HEK293 (cell line): ENCODE measurements at regions not wholly inside any gene's neighbourhood (a gene's known extent, or its start where the extent isn't known, plus 50 kb on each side); places are given as distances from the start of the nearest gene placed in this dataset.
A peak's percentile ranks its signal among the peaks of the same experiment; 100 is the strongest.

Experiments used
- CTCF ChIA-PET: fragments of 350-600 bp; formaldehyde crosslinking; extraction: SDS; loops from one replicate; lab custom pipeline; 2021; ENCODE audit warnings: antibody characterized with exemption; lab: Yijun Ruan, JAX
- POLR2A ChIA-PET: fragments of 300-600 bp; formaldehyde crosslinking; extraction: SDS; loops from one replicate; lab custom pipeline; 2020; ENCODE audit warnings: antibody characterized with exemption, inconsistent platforms; lab: Yijun Ruan, JAX
- H3K27ac ChIP-seq: fragments of 200-500 bp; sonication (Bioruptor generic); 2 replicates; pipeline ENCODE4 v1.5.1; 2014; ENCODE audit warnings: low read depth, low read length, control low read depth, inconsistent platforms; ENCODE audit errors: extremely low read depth
- H3K36me3 ChIP-seq, 2 experiments: fragments of 200-500 bp in 1 of 2; sonication (Bioruptor generic) in 1 of 2; 1 replicate in 1 of 2; 2 replicates in 1 of 2; pipeline ENCODE4 v1.5.1; 2014 to 2017; ENCODE audit warnings: inconsistent platforms in 2 of 2, low read length in 2 of 2; ENCODE audit not compliant: control insufficient read depth in 2 of 2, insufficient read depth in 1 of 2
- H3K4me1 ChIP-seq: fragments of 200-500 bp; sonication (Bioruptor generic); 2 replicates; pipeline ENCODE4 v1.5.1; 2014; ENCODE audit warnings: mild to moderate bottlenecking, low read length, inconsistent platforms; ENCODE audit not compliant: control insufficient read depth, insufficient read depth
- H3K4me3 ChIP-seq: 2 replicates; pipeline ENCODE4 v1.5.1; 2011; ENCODE audit warnings: low read depth, mild to moderate bottlenecking, control low read depth, low read length, moderate library complexity
- H3K9me3 ChIP-seq: fragments of 200-500 bp; sonication (Bioruptor generic); 2 replicates; pipeline ENCODE4 v1.5.1; 2014; ENCODE audit warnings: low read depth, low read length, inconsistent platforms; ENCODE audit not compliant: control insufficient read depth, insufficient read depth
- EGR2 ChIP-seq: fragments of 450-650 bp; formaldehyde crosslinking; IDR thresholded peaks from 2 replicates; pipeline ENCODE4 v1.5.1; 2016; ENCODE audit warnings: low read depth, missing biosample characterization, missing genetic modification characterization
- FEZF1 ChIP-seq: fragments of 450-650 bp; formaldehyde crosslinking; IDR thresholded peaks from 2 replicates; pipeline ENCODE4 v1.5.1; 2016; ENCODE audit warnings: missing biosample characterization, missing genetic modification characterization
- KLF8 ChIP-seq: fragments of 450-650 bp; formaldehyde crosslinking; IDR thresholded peaks from 2 replicates; pipeline ENCODE4 v1.5.1; 2016; ENCODE audit warnings: missing biosample characterization, missing genetic modification characterization
- PRDM1 ChIP-seq: fragments of 450-650 bp; formaldehyde crosslinking; IDR thresholded peaks from 2 replicates; pipeline ENCODE4; 2016; ENCODE audit warnings: missing biosample characterization, missing genetic modification characterization
- RBAK ChIP-seq: fragments of 450-650 bp; formaldehyde crosslinking; IDR thresholded peaks from 2 replicates; pipeline ENCODE4 v1.5.1; 2016; ENCODE audit warnings: missing biosample characterization, missing genetic modification characterization
- TRIM28 ChIP-seq: IDR thresholded peaks from 2 replicates; pipeline ENCODE4 v1.6.1; 2011; ENCODE audit warnings: low read length, control low read depth, borderline replicate concordance
- ZFHX2 ChIP-seq: fragments of 450-650 bp; formaldehyde crosslinking; conservative IDR thresholded peaks from 2 replicates; pipeline ENCODE4 v1.5.1; 2016; ENCODE audit warnings: missing biosample characterization, missing genetic modification characterization
- ZFP3 ChIP-seq: fragments of 450-650 bp; formaldehyde crosslinking; IDR thresholded peaks from 2 replicates; pipeline ENCODE4 v1.5.1; 2016; ENCODE audit warnings: low read depth, missing biosample characterization, missing genetic modification characterization
- ZNF132 ChIP-seq: fragments of 450-650 bp; formaldehyde crosslinking; IDR thresholded peaks from 2 replicates; pipeline ENCODE4 v1.5.1; 2017; ENCODE audit warnings: missing biosample characterization, missing genetic modification characterization, borderline replicate concordance
- ZNF266 ChIP-seq: fragments of 450-650 bp; formaldehyde crosslinking; IDR thresholded peaks from 2 replicates; pipeline ENCODE4 v1.5.1; 2016; ENCODE audit warnings: missing biosample characterization, missing genetic modification characterization, low read depth
- ZNF423 ChIP-seq: fragments of 450-650 bp; formaldehyde crosslinking; IDR thresholded peaks from 2 replicates; pipeline ENCODE4 v1.5.1; 2016; ENCODE audit warnings: missing biosample characterization, missing genetic modification characterization
- ZNF514 ChIP-seq: fragments of 450-650 bp; formaldehyde crosslinking; IDR thresholded peaks from 2 replicates; pipeline ENCODE4 v1.5.1; 2016; ENCODE audit warnings: missing biosample characterization, missing genetic modification characterization
- ZNF549 ChIP-seq: fragments of 450-650 bp; IDR thresholded peaks from 2 replicates; pipeline ENCODE4 v1.5.1; 2018; ENCODE audit warnings: missing biosample characterization, missing genetic modification characterization, mild to moderate bottlenecking, inconsistent platforms, moderate library complexity
- ZNF571 ChIP-seq: fragments of 450-650 bp; formaldehyde crosslinking; IDR thresholded peaks from 2 replicates; pipeline ENCODE4 v1.5.0; 2017; ENCODE audit warnings: missing biosample characterization, missing genetic modification characterization
- ZNF624 ChIP-seq: fragments of 450-650 bp; formaldehyde crosslinking; IDR thresholded peaks from 2 replicates; pipeline ENCODE4 v1.5.1; 2017; ENCODE audit warnings: missing biosample characterization, missing genetic modification characterization
- ZNF777 ChIP-seq: fragments of 450-650 bp; formaldehyde crosslinking; IDR thresholded peaks from 2 replicates; pipeline ENCODE4 v1.5.1; 2017; ENCODE audit warnings: missing biosample characterization, missing genetic modification characterization, borderline replicate concordance
- ZSCAN23 ChIP-seq: fragments of 450-650 bp; formaldehyde crosslinking; IDR thresholded peaks from 2 replicates; pipeline ENCODE4 v1.5.1; 2016; ENCODE audit warnings: missing biosample characterization, missing genetic modification characterization
- TF ChIP-seq, protein P1 (sequence below): fragments of 450-650 bp; formaldehyde crosslinking; IDR thresholded peaks from 2 replicates; pipeline ENCODE4 v1.5.1; 2016; ENCODE audit warnings: missing biosample characterization, missing genetic modification characterization
- TF ChIP-seq, protein P2 (sequence below): fragments of 450-650 bp; formaldehyde crosslinking; IDR thresholded peaks from 2 replicates; pipeline ENCODE4 v1.5.1; 2016; ENCODE audit warnings: missing biosample characterization, missing genetic modification characterization
- TF ChIP-seq, protein P3 (sequence below): fragments of 450-650 bp; formaldehyde crosslinking; IDR thresholded peaks from 2 replicates; pipeline ENCODE4 v1.5.1; 2016; ENCODE audit warnings: missing biosample characterization, missing genetic modification characterization

DNA sequence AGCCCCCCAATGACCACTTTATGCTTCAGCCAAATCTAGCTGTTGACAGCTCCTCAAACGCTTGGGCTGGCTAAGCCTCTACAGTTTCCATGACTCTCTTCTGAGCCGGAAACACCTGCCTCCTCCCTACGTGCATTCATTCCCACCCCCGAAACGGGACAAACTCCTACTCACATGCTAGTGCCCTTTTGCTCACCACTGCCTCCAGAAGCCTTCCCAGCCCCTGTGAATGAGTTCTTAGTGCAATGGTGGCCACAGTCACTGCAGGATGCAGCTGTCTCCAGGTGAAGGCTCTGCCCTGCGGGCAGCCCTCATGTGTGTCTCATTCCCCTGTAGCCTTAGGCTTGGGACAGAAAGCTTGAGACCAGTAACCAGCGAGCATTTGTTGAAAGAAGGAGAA is 68.8 kb upstream of the DAB2IP start:
- no peak overlapping the region for H3K4me3 ChIP-seq
- TF ChIP-seq ZNF571 (tag by site-specific recombination) (no peak), TRIM28 (no peak), ZNF132 (tag by site-specific recombination) (no peak), ZNF423 (tag by site-specific recombination) (no peak), ZNF514 (tag by site-specific recombination) (no peak), EGR2 (tag by site-specific recombination) (peak; percentile 55), ZFP3 (tag by site-specific recombination) (peak; percentile 62), ZNF549 (tag by site-specific recombination) (no peak), ZNF624 (tag by site-specific recombination) (no peak), ZNF777 (tag by site-specific recombination) (no peak), FEZF1 (no peak), ZFHX2 (peak; percentile 55), ZSCAN23 (tag by site-specific recombination) (no peak), ZNF266 (tag by site-specific recombination) (no peak)
- TF ChIP-seq, protein P1, sequence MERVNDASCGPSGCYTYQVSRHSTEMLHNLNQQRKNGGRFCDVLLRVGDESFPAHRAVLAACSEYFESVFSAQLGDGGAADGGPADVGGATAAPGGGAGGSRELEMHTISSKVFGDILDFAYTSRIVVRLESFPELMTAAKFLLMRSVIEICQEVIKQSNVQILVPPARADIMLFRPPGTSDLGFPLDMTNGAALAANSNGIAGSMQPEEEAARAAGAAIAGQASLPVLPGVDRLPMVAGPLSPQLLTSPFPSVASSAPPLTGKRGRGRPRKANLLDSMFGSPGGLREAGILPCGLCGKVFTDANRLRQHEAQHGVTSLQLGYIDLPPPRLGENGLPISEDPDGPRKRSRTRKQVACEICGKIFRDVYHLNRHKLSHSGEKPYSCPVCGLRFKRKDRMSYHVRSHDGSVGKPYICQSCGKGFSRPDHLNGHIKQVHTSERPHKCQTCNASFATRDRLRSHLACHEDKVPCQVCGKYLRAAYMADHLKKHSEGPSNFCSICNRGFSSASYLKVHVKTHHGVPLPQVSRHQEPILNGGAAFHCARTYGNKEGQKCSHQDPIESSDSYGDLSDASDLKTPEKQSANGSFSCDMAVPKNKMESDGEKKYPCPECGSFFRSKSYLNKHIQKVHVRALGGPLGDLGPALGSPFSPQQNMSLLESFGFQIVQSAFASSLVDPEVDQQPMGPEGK (tag by site-specific recombination) = no peak
- TF ChIP-seq, protein P2, sequence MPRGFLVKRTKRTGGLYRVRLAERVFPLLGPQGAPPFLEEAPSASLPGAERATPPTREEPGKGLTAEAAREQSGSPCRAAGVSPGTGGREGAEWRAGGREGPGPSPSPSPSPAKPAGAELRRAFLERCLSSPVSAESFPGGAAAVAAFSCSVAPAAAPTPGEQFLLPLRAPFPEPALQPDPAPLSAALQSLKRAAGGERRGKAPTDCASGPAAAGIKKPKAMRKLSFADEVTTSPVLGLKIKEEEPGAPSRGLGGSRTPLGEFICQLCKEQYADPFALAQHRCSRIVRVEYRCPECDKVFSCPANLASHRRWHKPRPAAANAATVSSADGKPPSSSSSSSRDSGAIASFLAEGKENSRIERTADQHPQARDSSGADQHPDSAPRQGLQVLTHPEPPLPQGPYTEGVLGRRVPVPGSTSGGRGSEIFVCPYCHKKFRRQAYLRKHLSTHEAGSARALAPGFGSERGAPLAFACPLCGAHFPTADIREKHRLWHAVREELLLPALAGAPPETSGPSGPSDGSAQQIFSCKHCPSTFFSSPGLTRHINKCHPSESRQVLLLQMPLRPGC = no peak
- H3K36me3 ChIP-seq = no peaks in the 10 kb centered on the region
- ChIA-PET CTCF (interaction anchor here (0.6 kb wide), 1 partner anchor 8 kb away, joined by 3 read pairs; no protein-coding TSS in a partner anchor), POLR2A (no interaction called here)
- no peak overlapping the region for H3K27ac ChIP-seq
- no peaks in the 10 kb centered on the region for H3K4me1 ChIP-seq
- H3K9me3 ChIP-seq = no peaks in the 10 kb centered on the region

DNA sequence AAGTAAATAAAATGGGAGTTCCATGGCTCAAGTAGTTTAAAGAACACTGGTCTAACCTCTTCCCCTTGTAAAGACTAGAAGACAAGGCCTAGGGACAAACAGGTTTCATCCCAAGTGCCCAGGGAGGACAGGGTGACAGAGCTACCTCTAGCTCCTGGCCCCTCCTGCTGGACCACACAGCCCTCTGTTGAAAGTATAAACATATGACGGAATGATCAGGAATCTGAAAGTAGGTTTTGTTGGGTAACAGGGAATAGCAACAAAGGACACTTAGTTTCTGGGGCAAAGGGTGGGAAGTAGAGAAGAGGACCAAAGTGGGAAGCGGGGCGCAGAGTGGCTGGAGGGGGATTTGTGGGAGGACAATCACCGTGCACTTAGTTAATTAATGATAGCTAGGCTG is 67.0 kb upstream of the DAB2IP start:
- ChIA-PET CTCF (interaction anchor here (0.7 to 1.4 kb wide), 5 partner anchors 33 to 112 kb away, joined by 3 to 8 read pairs (median 4); no protein-coding TSS in a partner anchor), POLR2A (no interaction called here)
- Histone ChIP-seq H3K4me3 (no peak overlapping the region), H3K4me1 (no peaks in the 10 kb centered on the region), H3K9me3 (no peaks in the 10 kb centered on the region), H3K36me3 (no peaks in the 10 kb centered on the region), H3K27ac (no peak overlapping the region)
- TF ChIP-seq PRDM1 (tag by site-specific recombination) = no peak
- TF ChIP-seq, protein P3, sequence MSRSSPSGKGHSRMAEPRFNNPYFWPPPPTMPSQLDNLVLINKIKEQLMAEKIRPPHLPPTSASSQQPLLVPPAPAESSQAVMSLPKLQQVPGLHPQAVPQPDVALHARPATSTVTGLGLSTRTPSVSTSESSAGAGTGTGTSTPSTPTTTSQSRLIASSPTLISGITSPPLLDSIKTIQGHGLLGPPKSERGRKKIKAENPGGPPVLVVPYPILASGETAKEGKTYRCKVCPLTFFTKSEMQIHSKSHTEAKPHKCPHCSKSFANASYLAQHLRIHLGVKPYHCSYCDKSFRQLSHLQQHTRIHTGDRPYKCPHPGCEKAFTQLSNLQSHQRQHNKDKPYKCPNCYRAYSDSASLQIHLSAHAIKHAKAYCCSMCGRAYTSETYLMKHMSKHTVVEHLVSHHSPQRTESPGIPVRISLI (tag by site-specific recombination) = no peak
- no peak for TF ChIP-seq KLF8 (tag by site-specific recombination)

DNA sequence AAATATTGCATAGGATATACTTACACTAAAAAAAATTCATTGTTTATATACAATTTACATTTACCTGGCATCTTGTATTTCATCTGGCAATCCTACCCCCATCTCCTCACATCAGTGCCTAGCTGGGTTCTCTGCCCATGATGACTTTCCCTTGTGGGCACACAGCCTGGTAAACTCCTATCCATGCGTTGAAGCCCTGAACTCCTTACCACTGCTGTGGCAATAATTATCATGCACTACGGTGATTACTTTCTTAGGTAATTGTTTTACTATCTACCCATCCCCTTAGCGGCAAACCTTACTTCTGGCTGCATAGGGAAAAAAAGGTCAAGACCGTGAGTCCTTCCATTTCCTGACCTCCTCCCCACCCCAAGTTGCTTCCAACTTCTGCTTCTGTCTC is 63.6 kb upstream of the DAB2IP start:
- Histone ChIP-seq H3K4me1 (no peaks in the 10 kb centered on the region), H3K36me3 (no peaks in the 10 kb centered on the region), H3K4me3 (no peak overlapping the region), H3K27ac (no peak overlapping the region), H3K9me3 (no peaks in the 10 kb centered on the region)
- CTCF ChIA-PET = interaction anchor here (0.9 to 1.2 kb wide), 2 partner anchors 37 to 52 kb away, joined by 3 read pairs; no protein-coding TSS in a partner anchor
- POLR2A ChIA-PET = no interaction called here
- TF ChIP-seq RBAK (no peak), ZFP3 (tag by site-specific recombination) (peak; percentile 77)
